CD4-positive, alpha-beta T cell treated with Interleukin-15 for 1 hour (primary cell): ENCODE measurements at regions not wholly inside any gene's neighbourhood (a gene's known extent, or its start where the extent isn't known, plus 50 kb on each side); places are given as distances from the start of the nearest gene placed in this dataset.

Experiments
- DNase-seq: peaks from one replicate; pipeline ENCODE4 v3.0.0-alpha.2; 2020

DNA sequence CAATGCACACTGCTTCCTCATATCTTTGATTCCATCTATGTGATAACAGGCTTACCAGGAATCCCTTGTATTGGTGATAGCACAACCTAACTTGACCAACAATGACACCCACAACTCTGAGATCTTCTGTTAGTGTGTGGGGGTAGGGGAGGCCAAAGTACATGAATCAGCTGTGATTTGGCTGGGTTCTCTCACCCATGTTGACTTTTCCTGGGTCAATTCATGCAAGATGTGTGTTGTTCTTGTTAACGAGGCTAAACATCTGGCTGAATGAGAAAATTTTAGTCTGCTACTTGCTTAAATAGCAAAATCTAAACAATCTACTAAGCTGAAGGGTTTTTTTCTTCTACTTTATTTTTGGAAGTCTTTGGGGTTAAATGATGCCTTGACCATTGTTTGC lies 341.2 kb upstream of the SLC14A2 start:
- DNase-seq: no peak

DNA sequence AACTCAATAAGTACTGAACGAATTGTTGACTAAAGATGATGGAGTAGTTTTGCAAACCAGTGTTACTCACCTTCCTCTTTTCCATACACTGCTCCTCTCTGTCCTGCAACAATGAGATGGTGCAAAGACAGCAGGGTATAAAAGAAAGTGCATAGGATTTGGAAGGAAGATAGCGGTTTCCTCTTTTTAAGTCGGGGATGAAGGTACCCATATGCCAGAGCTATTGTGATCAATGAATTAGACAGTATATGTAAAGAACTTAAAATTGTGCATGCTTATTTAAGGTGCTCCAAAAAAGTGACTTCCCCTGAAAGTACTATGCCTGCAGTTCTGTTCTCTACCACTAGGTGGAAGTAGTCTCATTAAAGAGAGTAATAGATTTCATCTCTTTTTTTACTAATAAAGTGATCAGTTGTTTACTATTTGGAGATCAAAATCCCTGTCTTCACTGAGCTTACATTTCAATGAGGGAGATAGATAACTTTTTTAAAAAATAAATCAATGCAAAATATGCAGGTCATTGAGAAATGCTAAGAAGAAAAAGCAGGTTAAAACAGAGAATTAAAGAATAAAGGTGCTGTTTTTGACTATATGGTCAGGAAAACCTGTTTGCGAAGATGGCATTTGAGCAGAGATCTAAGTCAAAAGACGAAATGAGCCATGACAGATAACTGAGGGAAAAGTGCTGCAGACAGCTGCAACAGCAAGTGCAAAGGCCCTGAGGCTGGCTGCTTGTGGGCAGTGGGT lies 339.7 kb upstream of the SLC14A2 start:
- DNase-seq: no peak

DNA sequence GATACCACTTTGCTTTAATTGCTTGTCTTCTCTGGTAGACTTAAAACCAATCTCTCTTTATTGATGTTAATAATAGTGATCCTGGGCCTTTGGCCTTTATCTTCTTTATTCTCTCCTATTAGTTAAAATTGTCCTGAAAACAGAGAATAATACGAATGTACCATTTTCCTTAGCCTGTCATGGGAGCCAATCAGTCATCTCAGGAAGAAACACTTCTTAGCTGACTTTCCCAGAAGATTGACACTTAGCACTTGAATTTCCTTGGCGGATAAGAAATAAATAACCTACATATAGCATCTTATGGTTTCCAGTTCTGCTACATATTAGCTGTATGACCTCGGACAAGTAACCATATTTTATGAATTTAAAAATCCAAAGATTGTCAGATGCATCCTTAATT lies 338.4 kb upstream of the SLC14A2 start:
- DNase-seq: no peak

- DNase-seq: no peak
Observed at GRCh38 chr18:45277908-45278307, 337.4 kb upstream of the SLC14A2 start.

DNA sequence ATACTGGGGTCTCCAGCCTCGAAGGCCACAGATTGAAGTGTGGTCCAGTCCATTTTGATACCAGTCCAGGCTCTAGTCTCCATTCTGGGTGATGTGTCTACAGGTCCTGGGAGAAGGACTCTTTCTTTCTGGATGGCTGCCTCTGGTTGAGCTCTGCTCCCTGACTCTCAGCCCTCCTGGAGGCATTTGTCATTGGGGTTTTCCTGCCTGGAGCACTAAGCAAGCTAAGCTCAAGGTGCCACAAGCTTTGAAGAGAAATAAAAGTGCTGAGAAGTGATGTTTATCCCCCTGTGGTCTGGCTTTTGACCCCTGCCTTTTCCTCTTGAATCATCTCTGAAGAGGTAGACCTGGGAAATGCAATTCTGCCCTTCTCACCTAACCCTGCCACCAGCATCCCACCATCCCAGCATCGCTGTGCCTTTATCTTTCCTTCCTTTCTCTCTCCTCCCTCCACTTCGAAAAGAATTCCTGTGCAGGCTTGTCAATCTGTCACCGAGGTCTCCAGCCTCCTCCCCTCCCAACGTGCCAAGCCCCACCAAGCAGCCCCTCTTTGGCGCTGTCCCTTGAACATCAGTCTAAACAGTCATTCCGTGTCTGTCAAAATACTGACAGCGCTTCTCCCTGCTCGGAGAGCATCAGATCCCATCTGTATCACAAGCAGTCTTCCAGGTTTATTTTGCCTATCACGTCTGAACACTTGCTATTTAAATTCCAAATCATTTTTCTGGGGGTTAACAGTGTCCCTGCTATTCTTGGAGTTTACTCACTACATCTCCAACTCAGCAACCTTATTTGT lies 334.6 kb upstream of the SLC14A2 start:
- DNase-seq: no peak

- no peak for DNase-seq
Observed at GRCh38 chr18:45282101-45282812, 333.0 kb upstream of the SLC14A2 start.

- no peak for DNase-seq
Observed at GRCh38 chr18:45284174-45284573, 331.1 kb upstream of the SLC14A2 start.

DNA sequence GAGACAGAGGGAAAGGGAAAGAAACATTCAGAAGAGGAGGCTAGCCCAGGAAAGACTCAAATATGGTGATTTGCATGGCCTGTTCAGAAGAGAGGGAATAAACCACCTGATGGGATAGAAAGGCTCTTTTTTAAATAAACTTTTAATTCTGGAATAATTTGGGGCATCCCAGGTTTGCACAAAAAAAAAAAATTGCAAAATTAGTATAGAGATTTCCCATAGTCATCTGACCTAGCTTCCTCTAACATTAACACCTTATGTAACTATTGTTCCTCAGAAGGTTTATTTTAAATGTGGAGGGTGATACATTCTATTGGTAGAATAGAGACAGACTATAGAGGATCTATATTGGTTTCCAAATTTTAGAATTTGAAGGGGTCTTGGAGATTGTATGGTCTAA lies 330.4 kb upstream of the SLC14A2 start:
- DNase-seq: no peak

DNA sequence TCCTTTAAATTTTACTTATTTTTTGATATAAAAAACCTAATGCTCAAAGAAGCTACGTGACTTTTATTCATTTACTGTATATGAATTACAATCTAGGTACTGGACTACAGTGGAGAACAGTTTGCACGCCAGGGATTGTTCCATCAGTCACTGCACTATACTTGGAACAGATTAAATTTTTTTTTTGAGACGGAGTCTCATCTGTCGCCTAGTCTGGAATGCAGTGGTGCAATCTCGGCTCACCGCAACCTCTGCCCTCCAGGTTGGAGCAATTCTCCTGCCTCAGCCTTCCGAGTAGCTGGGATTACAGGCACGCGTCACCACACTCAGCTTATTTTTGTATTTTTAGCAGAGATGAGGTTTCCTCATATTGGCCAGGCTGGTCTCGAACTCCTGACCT lies 330.0 kb upstream of the SLC14A2 start:
- DNase-seq: no peak

GRCh38 chr18:45286431-45286830 lies 328.8 kb upstream of the SLC14A2 start:
- no peak for DNase-seq

GRCh38 chr18:45287531-45287930 lies 327.7 kb upstream of the SLC14A2 start:
- DNase-seq: no peak

DNA sequence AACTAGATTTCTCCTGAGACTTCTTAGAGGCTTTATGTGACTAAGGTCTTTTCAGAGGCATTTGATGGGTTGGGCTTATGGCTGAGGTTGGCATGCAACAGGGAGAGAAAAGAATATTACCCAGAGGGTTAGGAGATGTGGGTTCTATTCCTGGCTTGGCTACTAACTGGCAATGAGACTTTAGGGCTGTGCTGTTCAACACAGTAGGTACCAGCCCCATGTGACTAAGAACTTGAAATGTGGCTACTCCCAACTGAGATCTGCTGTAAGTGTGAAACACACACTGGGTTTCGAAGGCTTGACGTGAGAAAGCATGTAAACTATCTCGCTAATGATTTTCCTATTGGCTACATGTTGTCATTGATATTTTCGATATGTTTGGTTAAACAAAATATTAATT lies 324.9 kb upstream of the SLC14A2 start:
- DNase-seq: no peak

GRCh38 chr18:45291621-45292615 lies 323.4 kb upstream of the SLC14A2 start:
- no peak for DNase-seq

GRCh38 chr18:45295388-45295787 lies 319.9 kb upstream of the SLC14A2 start:
- no peak for DNase-seq

GRCh38 chr18:45298986-45299385 lies 316.3 kb upstream of the SLC14A2 start:
- DNase-seq: no peak

DNA sequence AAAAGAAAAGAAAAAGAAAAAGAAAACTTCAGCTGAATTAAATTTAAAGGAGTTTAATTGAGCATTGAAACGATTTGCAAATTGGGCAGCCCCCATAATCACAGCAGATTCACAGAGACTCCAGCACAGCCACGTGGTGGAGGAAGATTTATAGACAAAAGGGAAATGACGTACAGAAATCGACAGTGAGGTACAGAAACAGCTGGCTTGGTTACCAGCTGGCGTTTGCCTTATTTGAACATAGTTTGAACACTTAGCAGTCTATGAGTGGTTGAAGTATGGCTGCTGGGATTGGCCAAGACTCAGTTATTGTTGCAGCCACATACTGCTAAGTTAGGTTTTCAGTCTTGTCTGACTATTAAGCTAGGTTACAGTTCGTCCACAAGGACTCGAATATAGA lies 312.2 kb upstream of the SLC14A2 start:
- no peak for DNase-seq

DNA sequence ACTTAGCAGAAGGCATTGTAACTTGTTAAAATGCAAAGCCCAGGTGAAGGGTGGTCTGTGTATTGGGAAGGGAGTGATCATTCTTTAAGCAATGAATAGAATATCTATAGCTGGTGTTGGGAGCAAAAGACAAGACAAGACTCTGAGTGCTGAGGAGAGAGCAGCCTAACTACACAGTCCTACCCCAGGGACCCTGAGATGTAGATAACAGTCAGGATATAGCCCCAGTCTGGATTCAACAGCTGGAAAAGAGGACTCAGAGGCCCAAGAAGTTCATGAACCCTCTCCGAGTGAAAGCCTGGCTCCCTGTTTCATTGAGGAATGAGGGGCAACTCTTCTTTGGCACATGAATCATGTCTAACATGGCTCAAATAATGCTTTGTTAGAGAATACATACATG lies 310.7 kb upstream of the SLC14A2 start:
- DNase-seq: no peak

- DNase-seq: no peak
Observed at GRCh38 chr18:45312555-45313126, 302.6 kb upstream of the SLC14A2 start.

GRCh38 chr18:45316127-45316526 lies 299.1 kb upstream of the SLC14A2 start:
- DNase-seq: no peak

GRCh38 chr18:45317948-45318640 lies 297.2 kb upstream of the SLC14A2 start:
- DNase-seq: no peak

GRCh38 chr18:45320724-45321123 lies 294.6 kb upstream of the SLC14A2 start:
- no peak for DNase-seq

DNA sequence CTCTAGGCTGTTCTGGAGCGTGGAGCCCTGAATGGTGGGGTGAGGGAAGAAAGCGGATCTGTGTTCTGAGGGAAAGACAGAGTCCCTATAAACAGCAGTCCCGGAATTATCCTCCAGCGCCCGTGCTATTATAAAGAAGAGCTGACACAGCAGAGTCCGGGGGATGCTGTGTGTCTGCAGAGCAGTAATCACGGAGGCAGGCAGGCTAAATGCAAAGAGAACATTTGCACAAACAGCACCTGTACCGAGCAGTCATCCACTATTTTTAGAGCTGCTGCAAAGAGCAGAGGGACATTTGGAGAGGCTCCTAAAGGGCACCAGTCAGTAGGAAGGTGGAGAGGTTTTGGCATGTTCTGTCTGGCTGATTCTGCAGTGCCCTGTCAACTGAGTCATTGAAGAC lies 293.8 kb upstream of the SLC14A2 start:
- no peak for DNase-seq
